Natural killer cell (primary cell): ENCODE measurements at regions not wholly inside any gene's neighbourhood (a gene's known extent, or its start where the extent isn't known, plus 50 kb on each side); places are given as distances from the start of the nearest gene placed in this dataset.

Source experiments
- ATAC-seq, 3 donors: fragments of 150-1000 bp in 2 of 3; fragments of 200-7000 bp in 1 of 3; cut with Tn5 transposase; 1 replicate in 1 of 3; 2 replicates in 2 of 3; pipeline ENCODE4 v1.10.0; 2021; ENCODE audit warnings: mild to moderate bottlenecking in 2 of 3, moderate library complexity in 2 of 3
- DNase-seq, 2 donors: peaks; one replicate each; pipeline versions ENCODE4 v3.0.0 to v3.0.0-alpha.2; 2013 to 2021; ENCODE audit warnings: mixed read lengths in 1 of 2
- H3K27ac ChIP-seq: one replicate; pipeline ENCODE4 v1.5.1; 2013; ENCODE audit warnings: mild to moderate bottlenecking, low read length
- H3K27me3 ChIP-seq: one replicate; pipeline ENCODE4 v1.6.1; 2013; ENCODE audit warnings: low read length; ENCODE audit not compliant: control insufficient read depth, insufficient read depth
- H3K36me3 ChIP-seq: one replicate; pipeline ENCODE4 v1.6.1; 2013; ENCODE audit warnings: low read length; ENCODE audit not compliant: control insufficient read depth, insufficient read depth
- H3K4me1 ChIP-seq: one replicate; pipeline ENCODE4 v1.6.1; 2013; ENCODE audit warnings: low read length; ENCODE audit not compliant: control insufficient read depth, insufficient read depth
- H3K4me3 ChIP-seq: one replicate; pipeline ENCODE4 v1.5.1; 2013; ENCODE audit warnings: low read length
- H3K9me3 ChIP-seq: one replicate; pipeline ENCODE4 v1.6.1; 2013; ENCODE audit warnings: low read length; ENCODE audit not compliant: control insufficient read depth, insufficient read depth
- H3K27ac Mint-ChIP-seq, 2 donors: one replicate each; pipeline ENCODE4 v1.8.0; 2022; ENCODE audit warnings: mild to moderate bottlenecking in 2 of 2, mixed read lengths in 2 of 2, moderate library complexity in 1 of 2
- H3K27me3 Mint-ChIP-seq, 2 donors: one replicate each; pipeline ENCODE4 v1.8.0; 2022; ENCODE audit warnings: low read depth in 2 of 2, mixed read lengths in 2 of 2
- H3K36me3 Mint-ChIP-seq: one replicate; pipeline ENCODE4 v1.8.0; 2022; ENCODE audit warnings: mixed read lengths
- H3K4me1 Mint-ChIP-seq, 2 donors: one replicate each; pipeline ENCODE4 v1.8.0; 2022; ENCODE audit warnings: mixed read lengths in 2 of 2
- H3K4me3 Mint-ChIP-seq: one replicate; pipeline ENCODE4 v1.8.0; 2022; ENCODE audit warnings: mild to moderate bottlenecking, moderate library complexity, mixed read lengths
- H3K9me3 Mint-ChIP-seq, 2 donors: one replicate each; pipeline ENCODE4 v1.8.0; 2022; ENCODE audit warnings: mixed read lengths in 2 of 2
- CTCF ChIP-seq: fragments of 200-600 bp; IDR thresholded peaks from one replicate; pipeline ENCODE4 v1.8.0; 2022; ENCODE audit warnings: antibody characterized with exemption
- WGBS: methylation state at CpG from one replicate; pipeline ENCODE4 v1.1.7; 2013; ENCODE audit warnings: missing lambda C conversion rate; ENCODE audit not compliant: insufficient coverage; 5-methylcytosine and 5-hydroxymethylcytosine counted together
- intact Hi-C: fragments of 100-400 bp; cut with micrococcal nuclease; formaldehyde crosslinking; loops from one replicate; pipeline ENCODE4 v1.14.2; 2022

GRCh38 chr2:15074751-15075700, 442.5 kb downstream of the LRATD1 start:
- Mint-ChIP-seq H3K36me3 (no peaks in the 10 kb centered on the region), H3K4me3 (no peak overlapping the region), H3K27ac (no peak overlapping the region), H3K9me3 (peaks cover 0 to 2% of the 10 kb centered on the region in 2 donors), H3K4me1 (no peaks in the 10 kb centered on the region), H3K27me3 (peaks cover 0 to 3% of the 10 kb centered on the region in 2 donors)
- Histone ChIP-seq H3K27me3 (no peaks in the 10 kb centered on the region), H3K27ac (no peak overlapping the region), H3K9me3 (no peaks in the 10 kb centered on the region), H3K4me3 (no peak overlapping the region), H3K36me3 (no peaks in the 10 kb centered on the region), H3K4me1 (no peaks in the 10 kb centered on the region)
- ATAC-seq, result no peak
- DNase-seq, result no peak
- 92% methylated on average over 1 of the region's 2 CpGs for WGBS
- intact Hi-C loops, result no loop called here
- TF ChIP-seq CTCF, result no peak

GRCh38 chr2:15076668-15077067, 444.2 kb downstream of the LRATD1 start:
- no peaks in the 10 kb centered on the region for H3K4me1 Mint-ChIP-seq
- no peaks in the 10 kb centered on the region for H3K9me3 ChIP-seq
- DNase-seq, result no peak
- intact Hi-C loops, result no loop called here
- no peaks in the 10 kb centered on the region for H3K27me3 ChIP-seq
- H3K36me3 Mint-ChIP-seq, result no peaks in the 10 kb centered on the region
- H3K27me3 Mint-ChIP-seq, result peaks cover 3 to 9% of the 10 kb centered on the region in 2 donors
- TF ChIP-seq CTCF, result no peak
- no peaks in the 10 kb centered on the region for H3K36me3 ChIP-seq
- no peak for ATAC-seq
- H3K9me3 Mint-ChIP-seq, result no peaks in the 10 kb centered on the region
- no peak overlapping the region for H3K4me3 Mint-ChIP-seq
- no peak overlapping the region for H3K27ac Mint-ChIP-seq
- no peak overlapping the region for H3K27ac ChIP-seq
- H3K4me1 ChIP-seq, result no peaks in the 10 kb centered on the region
- no peak overlapping the region for H3K4me3 ChIP-seq

- no peak overlapping the region for H3K27ac Mint-ChIP-seq
Observed at GRCh38 chr2:15081356-15081755, 448.8 kb downstream of the LRATD1 start.

More at GRCh38 chr2:15081356-15081755, 448.8 kb downstream of the LRATD1 start:
- no peaks in the 10 kb centered on the region for H3K4me1 ChIP-seq
- no peaks in the 10 kb centered on the region for H3K9me3 Mint-ChIP-seq
- no peaks in the 10 kb centered on the region for H3K36me3 ChIP-seq
- intact Hi-C loops, result no loop called here
- H3K4me3 ChIP-seq, result no peak overlapping the region
- H3K4me3 Mint-ChIP-seq, result no peak overlapping the region
- no peak for TF ChIP-seq CTCF
- H3K27me3 Mint-ChIP-seq, result peaks cover 3 to 9% of the 10 kb centered on the region in 2 donors
- ATAC-seq (no peak), DNase-seq (no peak)
- no peak overlapping the region for H3K27ac ChIP-seq
- H3K4me1 Mint-ChIP-seq, result no peaks in the 10 kb centered on the region
- H3K27me3 ChIP-seq, result no peaks in the 10 kb centered on the region
- H3K36me3 Mint-ChIP-seq, result no peaks in the 10 kb centered on the region
- no peaks in the 10 kb centered on the region for H3K9me3 ChIP-seq
- 62% methylated on average over 5 of the region's 6 CpGs for WGBS
